GM12878 (cell line): ENCODE measurements at regions not wholly inside any gene's neighbourhood (a gene's known extent, or its start where the extent isn't known, plus 50 kb on each side); places are given as distances from the start of the nearest gene placed in this dataset.

ENCODE experiments used
- ATAC-seq: fragments of 200-7000 bp; cut with Tn5 transposase; 3 replicates; pipeline ENCODE4 v1.9.1; 2020; ENCODE audit warnings: mild to moderate bottlenecking, moderate library complexity
- BruUV-seq: library from RNA; stranded (reverse); fragments of 400-500 nt; replicated peaks from 2 replicates; lab custom pipeline; 2021; lab: Mats Ljungman, UMichigan
- CTCF ChIA-PET: fragments of 300-600 bp; sonication (Branson Sonifier 250); formaldehyde crosslinking; extraction: SDS; loops from one replicate; lab custom pipeline; 2021; ENCODE audit warnings: inconsistent platforms; lab: Yijun Ruan, JAX
- POLR2A ChIA-PET: fragments of 350-600 bp; formaldehyde crosslinking; extraction: SDS; loops from one replicate; lab custom pipeline; 2021; ENCODE audit warnings: inconsistent platforms; lab: Charles Lee
- RAD21 ChIA-PET: fragments of 300-600 bp; sonication (Branson Sonifier 250); formaldehyde crosslinking; loops from one replicate; lab custom pipeline; 2023; ENCODE audit warnings: antibody characterized with exemption; ENCODE audit not compliant: unreplicated experiment; lab: Charles Lee
- SMC1A ChIA-PET: fragments of 300-600 bp; sonication (Branson Sonifier 250); formaldehyde crosslinking; loops from one replicate; lab custom pipeline; 2023; ENCODE audit not compliant: unreplicated experiment, uncharacterized antibody; lab: Charles Lee
- DNase-seq: peaks from one replicate; pipeline ENCODE4 v3.0.0-alpha.2; 2011; ENCODE audit warnings: low read depth, low spot score
- FAIRE-seq: peaks from 3 replicates; lab custom pipeline; 2011; peaks lifted over from hg19 to GRCh38; lab: Jason Lieb, UNC
- H2AFZ ChIP-seq: 2 replicates; pipeline ENCODE4 v1.6.0; 2011; ENCODE audit warnings: low read depth, low read length, control low read depth; ENCODE audit not compliant: control insufficient read depth
- H3K27ac ChIP-seq: 2 replicates; pipeline ENCODE4 v1.5.1; 2011; ENCODE audit warnings: control low read depth; ENCODE audit not compliant: control insufficient read depth, insufficient read depth
- H3K27me3 ChIP-seq, 2 experiments: replicated peaks in 1 of 2; 2 replicates each; pipeline versions ENCODE4 v1.6.0 to v1.6.1; 2011; ENCODE audit warnings: low read length in 1 of 2; ENCODE audit not compliant: control insufficient read depth in 2 of 2, insufficient read depth in 2 of 2
- H3K36me3 ChIP-seq, 2 experiments: 2 replicates each; pipeline ENCODE4 v1.5.1; 2011; ENCODE audit warnings: low read length in 1 of 2; ENCODE audit not compliant: control insufficient read depth in 2 of 2, insufficient read depth in 2 of 2
- H3K4me1 ChIP-seq: 2 replicates; pipeline ENCODE4 v1.6.1; 2011; ENCODE audit warnings: mild to moderate bottlenecking, low read length, moderate library complexity, mixed read lengths; ENCODE audit not compliant: control insufficient read depth, insufficient read depth
- H3K4me2 ChIP-seq: 2 replicates; pipeline ENCODE4 v1.6.0; 2011; ENCODE audit warnings: control low read depth; ENCODE audit not compliant: control insufficient read depth, insufficient read depth
- H3K4me3 ChIP-seq: fragments of 200-600 bp; sonication (generic); 2 replicates; pipeline ENCODE4 v1.5.1; 2016
- H3K79me2 ChIP-seq: 2 replicates; pipeline ENCODE4 v1.6.0; 2011; ENCODE audit warnings: low read length; ENCODE audit not compliant: control insufficient read depth, insufficient read depth
- H3K9ac ChIP-seq: 2 replicates; pipeline ENCODE4 v1.8.0; 2011; ENCODE audit warnings: low read length, control low read depth, mixed read lengths; ENCODE audit not compliant: control insufficient read depth, insufficient read depth
- H3K9me3 ChIP-seq: replicated peaks from 3 replicates; pipeline ENCODE4 v1.5.1; 2011; ENCODE audit warnings: mild to moderate bottlenecking, low read length; ENCODE audit not compliant: control insufficient read depth, insufficient read depth
- H4K20me1 ChIP-seq: 2 replicates; pipeline ENCODE4 v1.6.0; 2011; ENCODE audit not compliant: control insufficient read depth, insufficient read depth
- BCLAF1 ChIP-seq: fragments of 450-650 bp; IDR thresholded peaks from 2 replicates; pipeline ENCODE4 v1.6.1; 2017; ENCODE audit warnings: antibody characterized with exemption, mild to moderate bottlenecking, moderate library complexity
- CREB1 ChIP-seq: IDR thresholded peaks from 2 replicates; pipeline ENCODE4 v1.6.1; 2012; ENCODE audit warnings: low read depth, mild to moderate bottlenecking, inconsistent platforms
- FOXM1 ChIP-seq: IDR thresholded peaks from 2 replicates; pipeline ENCODE4 v1.6.1; 2012; ENCODE audit warnings: low read depth, mild to moderate bottlenecking, inconsistent platforms, low read length, moderate library complexity
- IKZF2 ChIP-seq, 2 experiments: fragments of 450-650 bp; IDR thresholded peaks; 2 replicates each; pipeline ENCODE4 v1.6.1; 2017; ENCODE audit warnings: mild to moderate bottlenecking in 2 of 2, moderate library complexity in 2 of 2
- MYC ChIP-seq: IDR thresholded peaks from 2 replicates; pipeline ENCODE4 v1.6.1; 2011; ENCODE audit warnings: mild to moderate bottlenecking, low read length, moderate library complexity, inconsistent platforms; ENCODE audit not compliant: insufficient read depth, insufficient replicate concordance, insufficient read length, severe bottlenecking
- PML ChIP-seq: IDR thresholded peaks from 2 replicates; pipeline ENCODE4 v1.6.1; 2012; ENCODE audit warnings: low read length, inconsistent platforms
- POLR2A ChIP-seq: IDR thresholded peaks from 2 replicates; pipeline ENCODE4 v1.6.1; 2011; ENCODE audit warnings: low read depth, mild to moderate bottlenecking, low read length
- POLR2AphosphoS2 ChIP-seq: IDR thresholded peaks from 2 replicates; pipeline ENCODE4 v1.6.1; 2011; ENCODE audit warnings: low read depth, mild to moderate bottlenecking, low read length, improper control_type of control experiment, moderate library complexity
- RAD21 ChIP-seq: IDR thresholded peaks from 2 replicates; pipeline ENCODE4 v1.6.1; 2011; ENCODE audit warnings: mild to moderate bottlenecking, low read depth, low read length, moderate library complexity; ENCODE audit not compliant: insufficient read depth
- TARDBP ChIP-seq: IDR thresholded peaks from 2 replicates; pipeline ENCODE4 v1.6.1; 2016; ENCODE audit warnings: borderline replicate concordance
- YBX1 ChIP-seq: fragments of 450-650 bp; IDR thresholded peaks from 2 replicates; pipeline ENCODE4 v1.6.1; 2016; ENCODE audit warnings: antibody characterized with exemption
- YY1 ChIP-seq: IDR thresholded peaks from 2 replicates; pipeline ENCODE4 v1.6.1; 2011; ENCODE audit warnings: low read depth, mild to moderate bottlenecking, low read length
- WGBS: methylation state at CpG from one replicate; pipeline ENCODE4 v1.1.6; 2016; ENCODE audit warnings: low lambda C conversion rate; ENCODE audit not compliant: insufficient replicate concordance, insufficient coverage; ENCODE audit errors: missing lambda C conversion rate; 5-methylcytosine and 5-hydroxymethylcytosine counted together
- in situ Hi-C: fragments of 300-500 bp; cut with MboI; formaldehyde crosslinking; loops from 9 replicates; pipeline ENCODE4 v1.14.3; 2018; ENCODE audit warnings: mixed read lengths
- intact Hi-C: fragments of 100-400 bp; cut with micrococcal nuclease; formaldehyde crosslinking; loops from one replicate; pipeline ENCODE4 v1.14.2; 2022; ENCODE audit not compliant: unreplicated experiment
- TF ChIP-seq, protein P1 (sequence below): fragments of 450-650 bp; IDR thresholded peaks from 2 replicates; pipeline ENCODE4 v1.6.1; 2017; ENCODE audit warnings: borderline replicate concordance

GRCh38 chr12:83996671-83997070, 915.9 kb downstream of the SLC6A15 start:
- DNase-seq (no peak), FAIRE-seq (no peak), ATAC-seq (no peak)
- BruUV-seq: no TSS peak
- CTCF ChIA-PET: interaction anchor here (1.1 kb wide), 1 partner anchor 172 kb away, joined by 3 read pairs; no protein-coding TSS in a partner anchor
- Histone ChIP-seq H4K20me1 (no peaks in the 10 kb centered on the region), H3K27me3 (no peaks in the 10 kb centered on the region), H3K4me3 (no peak overlapping the region), H3K27ac (no peak overlapping the region), H3K9ac (no peak overlapping the region), H3K4me2 (no peak overlapping the region), H2AFZ (no peak overlapping the region), H3K9me3 (no peaks in the 10 kb centered on the region), H3K79me2 (no peaks in the 10 kb centered on the region), H3K4me1 (no peaks in the 10 kb centered on the region), H3K36me3 (no peaks in the 10 kb centered on the region)
- SMC1A ChIA-PET: no interaction called here
- RAD21 ChIA-PET: interaction anchor here (1.5 kb wide), 1 partner anchor 170 kb away, joined by 3 read pairs; no protein-coding TSS in a partner anchor
- 0% methylated on average over 1 of the region's 1 CpG for WGBS
- POLR2A ChIA-PET: no interaction called here
- TF ChIP-seq FOXM1 (no peak), TARDBP (no peak)
- intact Hi-C loops (no loop called here), in situ Hi-C loops (no loop called here)

GRCh38 chr12:83985084-83985483, 927.5 kb downstream of the SLC6A15 start:
- POLR2A ChIA-PET: no interaction called here
- Histone ChIP-seq H2AFZ (no peak overlapping the region), H3K27ac (no peak overlapping the region), H3K27me3 (no peaks in the 10 kb centered on the region), H3K9ac (no peak overlapping the region), H3K36me3 (no peaks in the 10 kb centered on the region), H3K4me3 (no peak overlapping the region), H3K4me2 (no peak overlapping the region), H3K79me2 (no peaks in the 10 kb centered on the region), H3K4me1 (no peaks in the 10 kb centered on the region), H3K9me3 (no peaks in the 10 kb centered on the region), H4K20me1 (no peaks in the 10 kb centered on the region)
- intact Hi-C loops: no loop called here
- DNase-seq (no peak), ATAC-seq (no peak), FAIRE-seq (no peak)
- WGBS: 67% methylated on average over 2 of the region's 2 CpGs
- TF ChIP-seq, protein P1, sequence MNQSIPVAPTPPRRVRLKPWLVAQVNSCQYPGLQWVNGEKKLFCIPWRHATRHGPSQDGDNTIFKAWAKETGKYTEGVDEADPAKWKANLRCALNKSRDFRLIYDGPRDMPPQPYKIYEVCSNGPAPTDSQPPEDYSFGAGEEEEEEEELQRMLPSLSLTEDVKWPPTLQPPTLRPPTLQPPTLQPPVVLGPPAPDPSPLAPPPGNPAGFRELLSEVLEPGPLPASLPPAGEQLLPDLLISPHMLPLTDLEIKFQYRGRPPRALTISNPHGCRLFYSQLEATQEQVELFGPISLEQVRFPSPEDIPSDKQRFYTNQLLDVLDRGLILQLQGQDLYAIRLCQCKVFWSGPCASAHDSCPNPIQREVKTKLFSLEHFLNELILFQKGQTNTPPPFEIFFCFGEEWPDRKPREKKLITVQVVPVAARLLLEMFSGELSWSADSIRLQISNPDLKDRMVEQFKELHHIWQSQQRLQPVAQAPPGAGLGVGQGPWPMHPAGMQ: no peak
- TF ChIP-seq YBX1: no peak
- TF ChIP-seq YY1: no peak
- no peak for TF ChIP-seq POLR2A
- TF ChIP-seq IKZF2 (IDR thresholded peaks at IDR 0.05): no peak
- no peak for TF ChIP-seq PML
- no peak for TF ChIP-seq RAD21
- TF ChIP-seq MYC: no peak
- no peak for TF ChIP-seq POLR2AphosphoS2
- TF ChIP-seq CREB1: no peak
- no peak for TF ChIP-seq BCLAF1
- BruUV-seq: no TSS peak
- SMC1A ChIA-PET: interaction anchor here (3.2 kb wide), 1 partner anchor 158 kb away, joined by 10 read pairs; no protein-coding TSS in a partner anchor
- in situ Hi-C loops: no loop called here
- CTCF ChIA-PET: interaction anchor here (1.1 to 2.1 kb wide), 4 partner anchors 9 to 159 kb away, joined by 3 to 6 read pairs (median 3); no protein-coding TSS in a partner anchor
- RAD21 ChIA-PET: no interaction called here
